Activated CD8-positive, alpha-beta memory T cell treated with anti-CD3 and anti-CD28 coated beads, Interleukin-2, amount 50 U/mL, for 48 hours (primary cell): ENCODE measurements at regions not wholly inside any gene's neighbourhood (a gene's known extent, or its start where the extent isn't known, plus 50 kb on each side); places are given as distances from the start of the nearest gene placed in this dataset.

Source experiments
- DNase-seq: peaks from one replicate; pipeline ENCODE4 v3.0.0-alpha.2; 2020

DNA sequence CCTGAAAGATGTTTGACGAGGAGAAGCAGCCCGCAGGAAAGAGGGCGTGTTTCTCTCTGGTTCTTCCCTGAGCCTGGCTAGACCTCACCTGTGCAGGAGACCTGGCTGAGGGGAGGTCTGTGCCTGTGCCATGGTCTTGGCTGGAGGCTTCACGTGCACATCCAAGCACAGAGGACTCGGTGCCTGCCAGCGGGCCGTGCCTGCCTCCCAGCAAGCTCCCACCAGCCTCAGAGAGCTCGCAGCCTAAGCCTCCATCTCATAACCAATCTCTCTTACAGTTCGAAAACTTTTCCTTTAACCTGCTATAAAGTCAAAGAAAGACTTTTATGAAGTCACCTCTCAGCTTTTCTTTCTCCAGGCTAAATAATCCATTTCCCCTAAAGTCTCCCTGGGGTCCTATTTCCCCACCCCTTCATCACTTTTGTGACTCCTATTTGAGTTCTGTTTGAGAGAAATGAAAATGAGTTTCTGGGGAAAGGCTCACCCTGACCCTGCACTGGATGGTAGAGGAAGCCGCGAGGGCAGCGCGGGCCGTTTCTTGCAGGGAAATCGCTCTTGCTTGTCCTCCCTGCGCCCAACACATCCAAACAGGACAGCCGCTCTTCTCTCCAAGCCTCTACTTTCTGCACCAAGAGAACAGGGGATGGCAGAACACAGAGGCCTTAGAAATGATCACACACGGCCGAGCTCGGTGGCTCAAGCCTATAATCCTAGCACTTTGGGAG, 521.0 kb downstream of the SOX11 start:
- no peak for DNase-seq

DNA sequence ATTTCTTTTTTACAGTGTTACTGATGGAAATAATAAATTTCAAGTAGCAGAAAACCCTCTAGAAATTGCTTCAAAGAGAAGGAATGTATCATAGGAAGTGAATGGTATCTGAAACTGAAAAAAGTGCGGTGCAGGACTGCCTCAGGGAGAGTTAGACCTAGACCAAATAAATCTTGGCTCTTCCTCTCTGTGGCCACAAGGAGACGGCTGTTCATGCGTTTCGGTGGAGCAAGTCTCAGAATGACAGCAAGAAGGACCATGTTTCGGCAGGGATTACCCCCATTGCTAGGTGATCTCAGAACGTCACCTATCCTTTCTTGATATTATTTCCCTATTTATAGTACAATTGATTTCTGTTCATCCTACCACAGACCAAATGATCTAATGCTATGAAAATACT, 522.3 kb downstream of the SOX11 start:
- no peak for DNase-seq

DNA sequence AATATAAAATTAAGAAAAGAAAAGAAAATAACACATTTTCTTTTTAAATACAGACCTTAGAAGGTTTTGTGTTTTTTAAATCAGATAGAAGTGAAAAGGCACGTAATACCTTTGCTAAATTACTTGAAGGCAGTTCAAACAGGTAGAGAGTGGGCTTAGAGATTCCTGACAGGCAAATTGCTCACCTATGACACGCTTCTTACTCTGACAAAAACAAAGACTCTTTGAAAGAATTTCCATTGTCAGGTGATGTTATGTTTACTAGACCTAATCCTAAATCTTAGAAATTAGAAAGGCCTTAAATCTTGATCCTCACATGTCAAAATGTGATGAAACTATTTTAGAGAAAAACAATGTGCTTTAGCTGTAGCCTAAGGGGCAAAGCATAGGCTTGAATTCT, 522.9 kb downstream of the SOX11 start:
- DNase-seq = no peak

DNA sequence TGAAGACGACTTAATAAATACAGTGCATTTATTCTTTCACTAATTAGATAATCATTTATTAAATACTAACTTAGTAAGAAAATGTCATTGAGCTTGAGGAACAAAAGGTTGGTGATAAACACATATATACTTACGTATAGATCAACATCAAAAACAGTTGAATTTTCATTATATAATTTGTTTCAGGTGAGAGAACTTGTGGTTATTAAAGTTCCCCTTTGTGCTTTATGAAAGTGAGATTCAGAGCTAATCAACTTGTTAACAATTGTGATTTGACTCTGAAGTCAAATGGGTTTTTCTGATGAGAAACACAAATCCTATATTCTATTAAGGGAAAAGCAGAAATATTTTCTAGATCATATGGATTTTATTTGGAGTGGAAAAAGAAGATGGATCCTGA, 524.0 kb downstream of the SOX11 start:
- DNase-seq = no peak

DNA sequence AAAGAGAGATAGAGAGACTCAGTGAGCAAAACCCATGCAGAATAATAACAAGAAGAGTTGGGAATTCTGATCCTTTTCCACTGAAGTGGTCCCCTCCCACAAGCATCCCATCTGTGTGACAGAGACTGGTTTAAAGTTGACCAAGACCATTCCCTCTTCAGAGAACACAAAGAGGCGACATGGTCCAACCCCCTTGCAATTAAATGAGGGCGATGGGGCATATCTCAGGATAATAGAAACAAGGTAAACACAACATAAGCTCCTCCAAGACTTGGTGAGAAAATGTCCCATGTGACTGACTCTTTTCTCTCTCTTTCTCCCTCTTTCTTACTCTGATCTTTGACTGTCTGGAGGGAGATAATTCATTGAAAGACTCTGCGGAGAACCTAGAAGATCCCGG, 526.7 kb downstream of the SOX11 start:
- DNase-seq = no peak

DNA sequence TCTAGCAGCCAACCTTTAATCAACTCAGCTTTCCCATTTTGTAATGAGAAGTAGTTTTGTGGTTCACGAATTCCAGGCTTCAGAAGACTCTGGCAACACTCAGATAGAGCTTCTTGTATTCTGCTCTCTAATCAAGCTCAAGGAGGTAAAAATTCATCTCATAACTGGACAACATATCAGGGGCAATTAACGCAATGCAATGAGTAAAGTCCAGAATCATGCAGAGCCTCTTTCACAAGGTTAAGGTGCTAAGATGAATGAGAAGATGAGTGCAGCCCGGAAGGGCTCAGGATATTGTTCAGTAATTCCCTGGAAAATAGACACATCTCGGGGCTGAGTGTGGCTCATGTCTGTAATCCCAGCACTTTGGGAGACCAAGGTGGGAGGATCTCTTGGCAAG, 527.7 kb downstream of the SOX11 start:
- DNase-seq = no peak

DNA sequence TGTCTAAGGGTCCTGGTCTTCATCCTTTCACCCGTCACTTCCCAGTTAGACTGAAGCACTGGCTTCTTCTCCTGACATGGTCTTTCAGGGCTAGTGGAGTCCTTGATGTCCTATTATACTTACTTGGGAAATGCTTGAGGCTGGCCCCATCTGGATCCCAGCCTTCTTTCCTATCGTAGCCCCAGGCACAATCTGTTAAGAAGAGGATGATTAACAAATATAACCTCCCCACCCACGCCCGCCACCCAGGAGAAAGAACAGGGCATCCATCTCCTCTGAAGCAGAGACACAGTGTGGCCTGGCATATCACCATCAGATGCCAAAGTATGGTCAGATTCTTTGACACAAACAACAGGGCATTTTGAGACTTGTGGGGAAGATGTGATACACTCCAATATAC, 530.1 kb downstream of the SOX11 start:
- DNase-seq = no peak

DNA sequence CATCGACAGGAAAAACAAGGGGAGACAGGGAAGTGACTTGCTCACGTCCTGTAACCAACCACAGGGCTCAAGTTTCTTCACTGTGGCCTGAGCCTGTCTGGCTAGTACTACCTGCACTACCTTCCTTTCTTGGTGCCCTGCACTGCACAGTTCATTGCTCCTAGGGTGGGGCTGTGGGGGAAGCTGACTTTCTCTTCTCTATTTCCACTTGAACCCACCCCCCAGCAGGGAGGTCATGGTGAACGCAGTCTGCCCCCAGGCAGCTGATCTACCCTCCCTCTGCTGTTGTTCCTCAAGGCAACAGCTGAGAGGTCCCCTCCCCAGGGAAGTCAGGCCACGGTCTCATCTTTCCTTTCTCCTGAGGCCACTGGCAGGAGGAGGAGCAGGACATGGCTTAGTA, 532.1 kb downstream of the SOX11 start:
- DNase-seq = no peak

DNA sequence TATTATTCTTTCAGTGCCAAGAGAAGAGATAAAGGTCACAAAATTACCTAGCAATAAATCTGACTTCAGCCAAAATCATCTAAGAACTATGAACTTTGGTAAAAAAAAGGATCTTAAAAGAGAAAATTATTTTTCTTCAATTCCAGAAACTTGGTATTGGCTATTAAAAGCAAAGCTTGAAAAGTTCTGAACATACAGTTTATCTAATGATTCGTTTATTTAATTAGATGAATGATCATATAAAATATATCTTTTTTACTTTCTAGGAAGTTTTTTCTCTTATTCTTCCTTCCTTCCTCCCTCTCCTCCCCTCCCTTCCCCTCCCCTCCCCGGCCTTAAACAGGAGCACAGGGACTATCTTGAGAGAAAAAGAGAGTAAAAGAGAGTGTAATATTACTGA, 536.1 kb downstream of the SOX11 start:
- no peak for DNase-seq

DNA sequence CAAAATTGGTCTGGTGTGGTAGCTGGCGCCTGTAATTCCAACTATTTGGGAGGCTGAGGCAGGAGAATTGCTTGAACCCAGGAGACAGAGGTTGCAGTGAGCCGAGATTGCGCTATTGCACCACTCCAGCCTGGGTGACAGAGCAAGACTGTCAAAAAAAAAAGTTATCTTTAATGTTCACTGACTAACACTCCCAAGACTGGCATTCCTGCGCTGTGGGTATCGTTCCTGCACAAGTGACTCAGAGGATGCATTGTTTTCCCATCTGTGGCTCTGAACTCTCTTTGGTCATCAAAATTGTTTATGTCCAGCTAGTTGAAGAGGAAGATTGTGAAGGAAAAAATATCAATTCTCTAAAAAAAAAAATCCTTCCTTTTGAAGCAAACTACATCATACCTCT, 539.0 kb downstream of the SOX11 start:
- DNase-seq = no peak

DNA sequence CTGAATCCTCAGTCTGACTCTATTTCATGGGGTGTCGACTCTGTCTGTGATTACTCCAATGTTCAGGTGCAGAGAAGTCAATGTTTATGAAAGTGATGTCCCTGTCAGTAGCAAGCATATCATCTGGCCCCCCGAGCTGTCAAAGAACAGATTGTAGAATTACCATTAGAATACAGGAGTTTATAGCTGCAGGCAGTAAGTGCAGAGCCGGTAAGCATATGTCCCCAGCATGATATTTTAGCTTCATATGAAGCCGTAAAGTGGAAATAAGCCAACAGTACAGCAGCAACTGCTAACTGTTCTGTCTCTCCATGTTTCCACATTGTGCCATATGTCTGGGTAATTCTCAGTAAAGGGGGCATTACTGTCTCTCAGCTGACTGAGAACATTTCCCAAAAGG, 541.8 kb downstream of the SOX11 start:
- no peak for DNase-seq

DNA sequence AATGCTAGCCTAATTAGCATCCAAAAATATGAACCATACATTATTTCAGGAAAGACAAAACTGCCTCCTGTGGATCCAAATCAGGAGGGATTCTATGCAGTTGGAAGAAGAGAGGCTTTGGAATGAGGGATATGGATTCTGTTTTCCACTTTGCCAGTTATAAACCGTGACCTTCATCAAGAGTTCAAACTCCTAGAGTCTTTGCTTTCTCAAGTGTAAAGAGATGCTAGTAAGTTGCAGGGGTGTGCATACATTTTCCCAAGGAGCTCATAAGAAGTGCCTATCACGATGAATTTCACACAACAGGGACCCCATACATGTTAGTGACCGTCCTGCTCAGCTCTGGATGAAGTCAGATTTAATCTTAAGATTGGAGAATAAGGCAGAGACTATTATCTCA, 542.5 kb downstream of the SOX11 start:
- no peak for DNase-seq

DNA sequence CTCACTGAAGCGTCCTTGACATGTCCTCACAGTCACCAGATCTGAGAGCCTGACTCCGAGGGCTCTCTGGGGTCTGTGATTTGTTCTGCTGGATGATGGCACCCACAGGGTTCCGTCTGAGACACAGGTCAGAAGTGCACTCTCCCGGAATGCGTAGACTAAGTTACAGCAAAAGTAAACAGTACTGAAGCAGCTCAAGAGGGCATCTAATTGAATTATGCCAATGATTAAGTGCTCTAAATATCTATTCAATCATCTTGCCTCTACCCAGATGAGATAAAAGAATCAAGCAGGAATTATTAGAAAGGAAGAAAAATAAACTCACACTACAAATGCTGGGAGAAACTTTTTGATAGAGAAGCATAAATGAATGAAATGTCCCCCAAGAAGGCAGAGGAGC, 544.1 kb downstream of the SOX11 start:
- DNase-seq = no peak

DNA sequence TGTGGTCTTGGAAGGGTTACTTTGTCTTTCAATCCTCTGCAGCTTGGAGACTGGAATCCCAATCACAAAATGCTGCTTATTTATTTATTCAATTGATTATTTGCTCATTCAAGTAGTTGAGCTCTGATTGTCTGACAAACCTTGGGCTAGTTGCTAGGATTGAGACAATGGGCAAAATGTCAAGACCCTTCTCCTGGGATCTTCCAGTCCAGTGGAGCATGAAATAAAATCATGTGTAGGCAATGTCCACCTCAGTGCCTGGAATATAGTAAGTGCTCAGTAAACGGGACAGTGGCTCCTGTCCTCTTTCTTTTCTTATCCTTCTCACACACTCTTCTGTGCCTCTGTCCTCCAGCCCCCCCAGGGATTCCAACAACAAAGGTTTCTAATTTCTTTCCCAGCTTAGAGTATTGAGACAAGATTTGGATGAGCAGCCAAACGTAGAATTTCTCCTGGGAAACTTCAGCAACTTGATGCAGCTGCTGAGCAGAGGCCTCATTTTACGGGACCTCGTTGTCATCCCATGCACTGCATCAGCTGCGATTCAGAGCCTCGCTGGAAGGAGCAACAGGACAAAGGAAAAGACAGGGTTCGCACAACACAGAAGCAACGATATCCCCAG, 545.0 kb downstream of the SOX11 start:
- no peak for DNase-seq

DNA sequence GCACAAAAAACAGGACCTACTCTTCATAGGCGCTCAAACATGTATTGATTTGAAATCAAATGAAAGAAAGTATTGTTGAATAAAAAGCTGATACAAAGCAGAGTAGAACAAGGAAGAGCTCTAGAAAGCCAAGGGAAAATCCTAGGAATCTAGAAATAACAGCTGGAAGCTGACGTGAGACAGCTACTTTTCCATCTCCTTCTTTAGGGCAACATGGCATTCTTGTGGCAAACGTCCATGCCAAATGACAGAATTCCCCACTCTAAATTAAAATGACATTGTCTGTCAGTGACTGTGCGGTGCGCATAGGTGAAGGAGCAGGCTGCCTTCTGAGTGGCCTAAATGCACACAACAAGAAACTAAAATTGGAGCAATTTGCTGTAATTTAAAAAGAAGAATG, 557.4 kb downstream of the SOX11 start:
- no peak for DNase-seq

DNA sequence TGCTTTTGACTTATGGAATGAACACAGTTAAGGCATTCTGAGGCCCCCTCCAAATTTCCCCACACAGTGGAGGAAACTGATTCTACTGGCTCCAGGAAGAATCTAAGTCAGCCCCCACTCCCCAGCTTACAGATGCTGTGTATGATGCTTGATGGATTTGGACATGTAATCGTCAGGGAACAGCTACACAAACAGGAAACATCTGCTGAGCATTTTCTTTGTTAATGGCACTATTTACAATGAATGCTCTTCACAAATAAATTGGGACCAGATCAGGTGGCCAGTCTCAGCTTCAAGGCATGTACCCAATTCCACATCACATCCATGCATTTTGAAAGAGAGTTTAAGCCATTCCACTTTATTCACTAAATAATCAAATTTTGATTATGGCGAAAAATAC, 562.3 kb downstream of the SOX11 start:
- DNase-seq = no peak

DNA sequence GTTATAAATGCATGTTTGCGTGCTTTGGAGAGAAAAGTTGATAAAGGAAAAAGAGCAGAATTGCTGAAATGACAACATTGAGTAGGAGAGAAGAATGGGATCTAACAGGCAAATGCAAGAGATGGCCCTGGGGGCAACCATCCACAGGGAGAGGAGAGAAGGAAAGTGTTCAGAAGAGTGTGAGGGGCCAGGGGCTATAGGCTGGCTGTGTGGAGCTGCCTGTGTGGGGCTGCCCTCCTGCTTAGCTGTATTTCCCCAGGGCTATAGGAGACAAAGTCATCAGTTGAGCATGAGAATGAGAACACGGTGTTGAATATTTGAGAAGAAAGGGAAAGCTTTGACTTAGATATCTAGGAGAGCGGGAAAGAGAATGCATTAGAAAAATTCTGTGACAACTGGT, 572.0 kb downstream of the SOX11 start:
- no peak for DNase-seq

DNA sequence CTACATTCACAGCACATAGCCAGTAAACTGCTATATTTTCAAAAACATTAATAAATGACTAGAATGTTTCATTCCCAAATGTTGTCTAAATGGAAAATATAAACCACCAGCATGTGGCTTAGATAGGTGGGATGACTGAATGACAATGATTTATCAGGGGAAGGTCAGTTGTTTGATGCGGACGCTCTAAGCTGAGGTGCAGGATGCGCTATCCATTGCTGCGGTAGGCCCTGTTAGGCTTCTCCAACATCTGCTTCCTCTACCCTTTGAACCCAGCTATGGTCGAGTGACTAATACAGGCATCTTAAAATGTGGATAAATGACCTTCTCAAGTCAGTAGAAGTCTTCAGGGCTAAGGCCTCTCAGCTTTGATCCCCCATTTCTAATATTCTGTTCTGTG, 584.2 kb downstream of the CMPK2 start:
- DNase-seq = no peak

DNA sequence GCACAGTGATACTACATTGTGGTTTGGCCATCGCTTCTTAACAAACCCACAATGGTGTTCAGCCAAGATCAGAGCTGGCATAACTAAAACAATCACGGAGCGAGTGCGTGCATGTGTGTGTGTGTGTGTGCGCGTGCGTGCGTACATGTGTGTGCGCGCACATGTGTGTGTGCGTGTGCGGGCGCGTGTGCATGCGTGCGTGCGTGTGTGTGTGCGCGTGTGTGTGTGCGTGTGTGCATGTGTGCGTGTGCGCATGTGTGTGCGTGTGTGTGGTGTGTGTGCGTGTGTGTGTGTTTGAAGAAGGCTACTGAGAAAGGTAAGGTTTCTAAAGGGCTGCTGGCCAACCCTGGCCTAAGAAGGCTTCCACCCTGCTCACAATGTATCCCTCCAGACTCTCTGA, 582.4 kb downstream of the CMPK2 start:
- DNase-seq = no peak

DNA sequence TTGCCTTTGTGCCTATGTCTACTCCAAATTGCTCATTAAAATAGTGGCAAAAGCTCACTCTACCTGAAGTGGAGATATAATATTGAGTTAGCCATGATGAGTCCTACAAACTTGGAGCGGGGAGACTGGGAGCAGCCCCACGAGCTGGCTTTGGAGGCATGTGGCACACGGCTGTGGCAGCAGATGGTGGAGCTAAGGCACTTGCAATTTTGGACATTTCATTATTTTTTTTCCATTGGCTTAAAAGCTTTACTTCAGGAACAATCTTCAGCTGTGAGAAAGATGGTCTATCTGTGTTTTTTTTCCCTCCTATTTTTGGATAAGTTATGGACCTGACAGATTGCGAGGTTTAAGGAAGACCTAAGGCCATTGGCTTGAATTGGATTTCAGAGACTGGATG, 578.3 kb downstream of the CMPK2 start:
- no peak for DNase-seq

DNA sequence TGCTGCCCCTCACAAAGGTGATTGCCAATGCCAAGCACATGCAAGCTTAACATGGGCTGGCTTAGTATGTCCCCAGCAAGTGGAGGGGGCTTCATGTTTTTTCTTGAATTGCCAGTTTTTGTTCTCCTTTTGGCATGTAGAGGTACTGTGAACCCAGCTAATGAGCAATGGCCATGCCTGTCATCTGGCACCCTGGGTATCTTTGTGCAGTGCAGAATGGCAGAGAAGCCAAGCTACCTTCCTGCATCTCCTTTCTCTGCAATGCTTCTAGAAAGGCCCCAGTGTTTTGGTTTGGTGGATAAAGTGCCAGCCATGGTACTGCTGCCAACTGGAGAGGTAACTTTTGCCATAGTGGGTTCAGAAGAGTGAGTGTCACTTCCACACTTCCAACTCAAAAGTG, 576.9 kb downstream of the CMPK2 start:
- DNase-seq = no peak

DNA sequence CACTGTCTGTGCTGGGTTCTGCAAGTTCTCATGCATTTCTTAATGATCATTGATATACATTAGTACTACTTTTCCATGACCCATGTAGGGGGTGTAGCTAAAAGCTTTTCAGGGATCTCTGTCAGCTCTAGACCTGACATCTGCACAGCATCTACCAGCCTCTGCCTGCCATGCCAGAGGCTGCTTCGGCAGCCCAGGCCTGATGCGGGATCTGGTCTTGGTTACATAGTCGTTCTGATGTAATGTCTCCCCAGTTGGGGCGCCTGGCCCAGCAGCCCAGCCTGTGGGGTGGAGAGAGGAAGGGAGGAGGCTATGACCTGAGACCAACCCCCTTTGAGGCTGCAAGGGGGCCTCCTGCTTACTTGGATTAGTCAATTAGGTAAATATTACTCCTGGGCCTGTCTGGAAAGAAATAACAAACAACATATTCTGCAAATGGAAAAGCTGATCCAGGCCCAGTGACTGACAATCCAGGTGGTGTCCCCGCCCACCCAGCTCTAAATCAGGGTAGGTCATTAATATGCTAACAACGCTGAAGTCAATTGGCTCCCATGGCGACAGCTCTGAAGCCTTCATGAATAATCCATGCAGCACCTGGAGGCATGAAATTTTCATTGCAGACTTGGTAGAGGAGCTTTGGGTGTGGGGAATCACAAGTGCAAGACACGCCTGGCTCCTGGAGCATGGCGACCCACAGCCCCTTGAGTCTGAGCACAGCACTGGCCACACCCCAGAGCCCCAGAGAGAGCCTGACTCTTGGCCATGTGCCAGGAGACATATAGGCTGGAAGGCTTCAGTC, 575.3 kb downstream of the CMPK2 start:
- no peak for DNase-seq

DNA sequence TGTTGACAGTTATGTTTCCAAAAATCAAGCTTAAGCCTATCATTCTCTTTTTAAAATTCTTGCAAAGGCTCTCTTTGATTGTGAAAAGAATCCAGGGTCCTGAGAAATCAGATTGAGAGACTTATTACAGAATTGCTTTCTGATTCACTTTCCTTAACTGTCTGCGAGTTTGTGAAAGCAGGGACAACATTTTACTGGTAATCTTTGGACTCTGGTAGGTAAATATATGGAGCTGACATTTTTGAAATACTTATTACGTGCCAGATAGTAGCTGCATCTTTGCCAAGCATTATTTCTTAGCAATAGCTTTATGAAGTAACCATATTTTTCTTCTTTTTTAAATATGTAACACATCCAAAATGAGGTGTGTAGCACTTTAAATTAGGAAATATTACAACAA, 570.9 kb downstream of the CMPK2 start:
- DNase-seq = no peak

DNA sequence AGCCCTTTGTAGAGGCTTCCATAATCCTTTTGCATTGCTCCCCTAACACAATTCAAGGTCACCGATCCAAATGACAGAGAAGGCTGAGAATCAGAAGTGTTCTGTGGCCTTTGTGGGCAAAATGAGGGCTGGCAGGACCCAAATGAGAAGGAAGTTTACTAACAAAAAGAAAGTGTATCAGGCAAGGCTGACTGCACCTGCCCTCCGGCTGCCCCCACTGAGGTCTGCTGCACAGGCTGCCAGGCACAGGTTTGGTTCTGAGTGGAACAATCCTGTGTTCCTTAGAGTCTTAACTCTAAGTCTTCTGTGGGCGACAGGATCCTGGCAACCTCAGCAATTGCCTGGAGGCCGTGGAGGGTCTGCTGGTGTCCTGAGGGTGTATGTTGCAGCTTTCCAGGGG, 568.5 kb downstream of the CMPK2 start:
- no peak for DNase-seq
